ENCODE measurements at regions not wholly inside any gene's neighbourhood (a gene's known extent, or its start where the extent isn't known, plus 50 kb on each side); places are given as distances from the start of the nearest gene placed in this dataset.

- no peak overlapping the region for H3K4me3 ChIP-seq
- intact Hi-C loops (cut with DNase I): no loop called here
- no peaks in the 10 kb centered on the region for H3K4me1 ChIP-seq
- no peak overlapping the region for H3K27ac ChIP-seq
- TF ChIP-seq CTCF (IDR thresholded peaks at IDR 0.05): no peak
- H3K27me3 ChIP-seq: no peaks in the 10 kb centered on the region
- DNase-seq (no peak), ATAC-seq (no peak)
- H3K9me3 ChIP-seq: no peaks in the 10 kb centered on the region
- no peaks in the 10 kb centered on the region for H3K36me3 ChIP-seq
Observed at GRCh38 chr21:16993416-16994038, 519.3 kb upstream of the CXADR start.

GRCh38 chr21:17002594-17003257 is 510.1 kb upstream of the CXADR start:
- no peak for DNase-seq
- H3K36me3 ChIP-seq: no peaks in the 10 kb centered on the region
- intact Hi-C loops (cut with DNase I): loop anchor here (10.0 kb wide), 1 partner anchor 528 kb away; no protein-coding TSS in a partner anchor

GRCh38 chr21:17003258-17003615 is 509.6 kb upstream of the CXADR start:
- TF ChIP-seq CTCF (IDR thresholded peaks at IDR 0.05): no peak
- no peaks in the 10 kb centered on the region for H3K36me3 ChIP-seq
- DNase-seq: no peak
- no peak for ATAC-seq
- H3K27ac ChIP-seq: no peak overlapping the region
- no peaks in the 10 kb centered on the region for H3K27me3 ChIP-seq
- no peak overlapping the region for H3K4me3 ChIP-seq
- H3K4me1 ChIP-seq: no peaks in the 10 kb centered on the region
- intact Hi-C loops (cut with DNase I): loop anchor here (10.0 kb wide), 1 partner anchor 528 kb away; no protein-coding TSS in a partner anchor
- H3K9me3 ChIP-seq: no peaks in the 10 kb centered on the region

More at GRCh38 chr21:17002594-17003257, 510.1 kb upstream of the CXADR start:
- no peak overlapping the region for H3K4me3 ChIP-seq
- H3K27me3 ChIP-seq: no peaks in the 10 kb centered on the region
- ATAC-seq: no peak
- no peak overlapping the region for H3K27ac ChIP-seq
- no peak for TF ChIP-seq CTCF (IDR thresholded peaks at IDR 0.05)
- H3K4me1 ChIP-seq: no peaks in the 10 kb centered on the region
- no peaks in the 10 kb centered on the region for H3K9me3 ChIP-seq

- DNase-seq: no peak
- no peak for TF ChIP-seq CTCF (IDR thresholded peaks at IDR 0.05)
- no peak overlapping the region for H3K27ac ChIP-seq
- H3K27me3 ChIP-seq: no peaks in the 10 kb centered on the region
- H3K4me1 ChIP-seq: no peaks in the 10 kb centered on the region
- intact Hi-C loops (cut with DNase I): loop anchor here (10.0 kb wide), 1 partner anchor 529 kb away; no protein-coding TSS in a partner anchor
- H3K36me3 ChIP-seq: no peaks in the 10 kb centered on the region
- no peak for ATAC-seq
- H3K9me3 ChIP-seq: no peaks in the 10 kb centered on the region
- H3K4me3 ChIP-seq: peak overlapping the region; percentile 17
Observed at GRCh38 chr21:17003763-17004373, 509.0 kb upstream of the CXADR start.

GRCh38 chr21:17032141-17032655 is 480.6 kb upstream of the CXADR start:
- ATAC-seq (no peak), DNase-seq (no peak)
- H3K27me3 ChIP-seq: no peaks in the 10 kb centered on the region
- H3K4me1 ChIP-seq: no peaks in the 10 kb centered on the region
- no peak overlapping the region for H3K4me3 ChIP-seq
- H3K36me3 ChIP-seq: no peaks in the 10 kb centered on the region
- H3K9me3 ChIP-seq: no peaks in the 10 kb centered on the region
- intact Hi-C loops (cut with DNase I): no loop called here
- no peak for TF ChIP-seq CTCF (IDR thresholded peaks at IDR 0.05)
- no peak overlapping the region for H3K27ac ChIP-seq
